SKM-1 treated with dmso at 0.1 percent for 144 hours (cell line): ENCODE measurements at regions not wholly inside any gene's neighbourhood (a gene's known extent, or its start where the extent isn't known, plus 50 kb on each side); places are given as distances from the start of the nearest gene placed in this dataset.

Experiments used
- DNase-seq: peaks from one replicate; lab custom pipeline; 2025; ENCODE audit not compliant: unreplicated experiment; lab: John Stamatoyannopoulos, UW

DNA sequence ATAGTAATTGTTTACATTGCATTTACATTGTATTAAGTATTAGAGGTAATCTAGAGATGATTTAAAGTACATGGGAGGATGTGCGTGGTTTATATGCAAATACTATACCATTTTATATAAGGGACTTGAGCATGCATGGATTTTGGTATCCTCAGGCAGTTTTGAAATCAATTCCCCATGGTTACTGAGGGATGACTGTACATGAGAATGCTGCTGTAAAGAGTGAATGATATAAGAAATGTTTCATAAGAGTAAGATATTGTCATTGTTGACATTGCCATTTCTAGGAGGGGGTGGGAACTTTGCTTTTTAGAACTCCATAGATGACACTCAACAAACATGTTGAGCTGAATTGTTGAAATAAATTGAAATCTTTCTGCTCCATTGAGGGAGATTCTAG, 185.0 kb downstream of the SEMA6A start:
- no peak for DNase-seq

DNA sequence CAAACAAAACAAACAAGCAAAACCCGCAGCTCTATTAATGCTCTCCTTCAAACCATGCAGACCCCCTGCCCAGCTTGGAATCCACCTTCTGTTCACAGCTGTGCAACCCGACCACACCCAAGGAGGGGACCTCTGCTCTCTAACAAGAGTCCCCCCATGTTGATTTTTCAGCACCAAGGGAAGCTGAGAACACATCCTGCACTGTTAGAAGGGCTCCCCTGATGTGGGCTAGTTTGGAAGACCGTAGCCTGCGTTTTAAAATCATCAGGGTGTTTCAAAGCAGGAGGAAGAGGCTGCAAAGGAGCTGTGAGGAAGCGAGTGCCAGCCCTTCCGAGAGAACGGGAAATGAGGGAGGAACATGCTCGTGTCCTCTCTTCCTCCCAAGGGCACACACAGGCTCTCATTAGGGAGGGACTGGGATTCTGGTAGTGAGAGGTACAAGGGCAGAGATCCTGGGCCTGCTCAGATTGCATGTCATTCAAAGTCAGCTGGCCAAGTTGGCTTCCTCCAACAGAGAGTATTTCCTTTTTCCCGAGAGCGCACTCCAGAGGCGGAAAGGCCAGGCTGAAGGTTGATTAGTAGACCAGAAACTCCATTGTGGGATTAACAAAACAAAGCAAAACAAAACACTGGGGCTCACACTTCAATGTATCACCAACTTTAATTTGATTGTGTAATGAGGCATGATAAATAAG, 185.9 kb downstream of the SEMA6A start:
- DNase-seq: no peak

DNA sequence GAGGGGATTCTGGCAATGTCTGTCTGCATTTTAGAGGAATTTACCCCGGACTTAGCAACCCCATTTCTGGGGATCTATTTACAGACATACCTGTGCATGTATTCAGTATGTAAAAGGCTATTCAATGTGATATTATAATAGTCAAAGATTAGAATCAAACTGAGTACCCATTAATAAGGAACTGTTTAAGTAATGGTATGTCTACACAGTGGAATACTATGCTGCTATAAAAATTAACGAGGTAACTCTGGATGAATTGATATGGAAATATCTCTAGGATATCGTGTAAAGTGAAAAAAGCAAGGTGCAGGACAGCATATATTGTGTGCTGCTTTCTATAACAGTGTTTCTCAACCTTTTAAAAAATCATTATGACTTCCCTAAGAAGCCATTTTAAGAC, 186.9 kb downstream of the SEMA6A start:
- DNase-seq: no peak

DNA sequence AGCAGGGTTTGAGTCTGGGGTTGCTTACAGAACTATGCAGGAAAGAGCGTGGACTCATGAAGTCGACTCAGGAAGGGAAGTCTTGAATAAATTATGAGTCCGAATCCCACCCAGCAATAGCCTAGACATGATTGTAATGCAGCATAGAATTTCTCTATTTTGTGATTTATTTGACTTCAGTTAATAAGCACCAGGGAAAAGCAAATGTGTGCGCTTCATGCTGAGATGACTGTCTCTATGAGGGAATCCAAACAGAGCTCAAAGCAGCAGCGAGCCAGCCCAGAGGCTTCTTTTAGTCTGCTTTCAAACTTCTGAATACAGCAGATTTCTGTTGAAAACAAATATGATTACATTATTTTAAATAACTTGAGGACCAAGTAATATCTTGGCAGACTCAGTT, 188.0 kb downstream of the SEMA6A start:
- no peak for DNase-seq

DNA sequence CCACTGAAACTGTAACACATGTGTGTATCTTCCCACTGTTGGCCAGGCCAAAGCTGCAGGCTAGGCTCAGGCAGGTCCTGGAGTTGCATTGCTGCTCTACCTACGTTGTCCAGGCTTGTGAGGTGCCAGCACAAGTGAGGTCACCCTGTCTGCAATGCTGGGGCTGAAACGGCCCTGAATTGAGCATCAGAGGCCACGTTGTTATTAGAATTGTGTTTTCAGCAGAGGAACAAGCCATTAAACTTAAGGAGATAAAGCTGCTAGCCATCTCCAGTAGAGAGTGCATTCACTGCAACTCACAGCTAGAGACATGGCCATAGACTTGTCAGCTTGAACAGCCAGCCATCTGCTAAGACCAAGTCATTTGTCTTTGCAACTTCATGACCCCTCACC, 191.8 kb downstream of the SEMA6A start:
- DNase-seq: no peak

DNA sequence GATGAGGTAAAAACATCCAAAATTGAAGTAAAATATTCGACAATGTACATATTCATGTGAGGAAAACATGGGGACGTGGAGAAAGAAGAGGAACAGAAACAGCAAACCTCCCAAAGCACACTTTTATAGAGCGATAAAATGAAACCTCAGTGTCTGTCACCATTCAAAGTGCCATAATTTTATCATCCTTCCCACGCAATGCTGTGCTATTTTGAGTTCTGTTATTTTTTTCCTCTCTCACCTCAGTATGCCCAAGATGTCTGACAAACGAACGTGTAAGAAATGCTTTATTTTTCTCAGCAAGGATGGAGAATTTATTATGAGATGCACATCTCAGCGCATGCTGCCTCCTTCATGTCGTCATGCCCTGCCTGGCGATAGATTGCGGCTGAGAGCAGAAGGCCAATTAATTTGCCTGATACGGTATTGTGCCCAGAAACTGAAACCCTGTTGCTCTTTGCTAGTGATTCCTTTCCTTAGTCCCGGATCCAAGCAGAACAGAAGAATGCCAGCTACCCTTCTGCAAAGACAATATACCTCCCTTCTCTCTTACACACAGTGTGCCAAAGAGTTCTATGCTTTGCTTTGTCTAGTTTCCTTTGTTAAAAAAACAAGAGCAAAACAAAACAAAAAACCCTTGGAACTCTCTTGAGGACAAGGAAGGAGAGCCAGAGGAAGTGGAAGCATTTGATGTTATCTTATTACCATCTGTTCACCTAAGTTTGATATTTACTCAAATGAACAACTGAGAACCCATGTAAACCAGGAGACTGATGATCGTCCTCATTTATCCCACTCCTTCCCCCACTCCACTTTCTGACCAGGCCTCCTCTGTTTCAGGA, 192.4 kb downstream of the SEMA6A start:
- no peak for DNase-seq

DNA sequence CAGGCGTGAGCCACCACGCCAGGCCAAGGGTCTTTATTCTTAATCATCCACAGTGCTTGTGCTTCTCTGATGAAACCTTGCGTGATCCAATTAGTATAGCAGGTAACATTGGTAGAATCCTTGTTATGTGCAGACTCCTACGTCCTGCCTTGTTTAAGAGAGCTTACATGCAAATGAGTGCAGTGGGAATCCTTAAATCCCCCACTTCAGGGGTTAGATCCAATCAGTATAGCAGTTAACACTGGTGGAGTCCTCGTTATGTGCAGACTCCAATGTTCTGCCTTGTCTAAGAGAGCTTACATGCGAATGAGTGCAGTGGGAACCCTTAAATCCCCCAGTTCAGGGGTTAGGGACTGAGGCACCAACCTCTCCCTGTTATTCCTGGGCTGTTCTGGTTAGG, 193.4 kb downstream of the SEMA6A start:
- DNase-seq: no peak

DNA sequence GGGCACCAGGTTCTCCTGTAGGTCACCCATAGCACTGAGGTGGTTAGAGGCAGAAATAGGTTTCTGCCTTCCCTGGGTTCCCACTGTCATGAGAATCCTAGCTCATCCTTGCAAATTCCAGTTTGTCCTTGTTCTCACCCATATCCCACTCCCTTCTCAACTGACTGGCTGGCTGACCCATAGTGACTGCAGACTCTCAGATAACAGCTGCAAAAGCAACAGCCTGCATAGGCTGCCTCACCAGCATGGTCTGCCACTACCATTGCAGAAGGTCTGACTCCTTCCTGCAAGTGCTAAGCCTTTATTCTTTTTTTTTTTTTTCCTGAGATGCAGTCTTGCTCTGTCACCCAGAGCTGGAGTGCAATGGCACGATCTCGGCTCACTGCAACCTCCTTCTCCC, 194.0 kb downstream of the SEMA6A start:
- DNase-seq: no peak

DNA sequence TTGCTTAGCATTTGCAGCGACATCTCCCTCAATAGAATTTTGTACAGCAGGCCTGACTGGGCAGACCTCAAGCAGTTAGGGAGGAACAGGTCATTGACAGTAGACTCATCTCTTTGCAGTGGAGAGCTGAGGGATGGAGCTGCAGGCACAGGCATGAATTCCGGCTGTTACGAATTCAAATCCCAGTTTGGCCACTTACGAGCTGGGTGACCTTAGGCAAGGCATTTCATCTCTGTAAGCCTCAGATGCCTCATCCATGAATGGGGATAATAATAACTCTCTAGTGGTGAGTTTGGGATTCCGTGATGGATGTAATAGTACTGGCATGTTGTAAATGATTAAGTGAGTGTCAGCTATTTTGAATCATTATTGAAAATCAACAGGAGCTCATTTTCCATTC, 195.3 kb downstream of the SEMA6A start:
- DNase-seq: no peak

DNA sequence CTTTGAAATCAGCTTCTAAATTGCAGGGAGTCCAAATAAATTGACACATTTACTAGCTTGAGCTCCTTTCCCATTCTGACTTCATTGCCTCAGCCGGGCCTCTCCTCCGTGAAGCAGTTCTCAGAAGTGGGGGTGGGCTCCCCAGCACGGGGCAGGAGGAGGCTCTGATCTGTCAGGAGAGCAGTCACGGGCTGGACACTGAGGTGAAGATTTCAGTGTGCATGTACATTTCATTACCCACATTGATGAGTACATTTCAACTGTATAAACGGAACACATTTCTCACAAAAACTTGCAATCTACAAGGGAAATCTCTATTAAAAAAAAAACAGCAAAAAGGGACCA, 195.9 kb downstream of the SEMA6A start:
- DNase-seq: no peak

DNA sequence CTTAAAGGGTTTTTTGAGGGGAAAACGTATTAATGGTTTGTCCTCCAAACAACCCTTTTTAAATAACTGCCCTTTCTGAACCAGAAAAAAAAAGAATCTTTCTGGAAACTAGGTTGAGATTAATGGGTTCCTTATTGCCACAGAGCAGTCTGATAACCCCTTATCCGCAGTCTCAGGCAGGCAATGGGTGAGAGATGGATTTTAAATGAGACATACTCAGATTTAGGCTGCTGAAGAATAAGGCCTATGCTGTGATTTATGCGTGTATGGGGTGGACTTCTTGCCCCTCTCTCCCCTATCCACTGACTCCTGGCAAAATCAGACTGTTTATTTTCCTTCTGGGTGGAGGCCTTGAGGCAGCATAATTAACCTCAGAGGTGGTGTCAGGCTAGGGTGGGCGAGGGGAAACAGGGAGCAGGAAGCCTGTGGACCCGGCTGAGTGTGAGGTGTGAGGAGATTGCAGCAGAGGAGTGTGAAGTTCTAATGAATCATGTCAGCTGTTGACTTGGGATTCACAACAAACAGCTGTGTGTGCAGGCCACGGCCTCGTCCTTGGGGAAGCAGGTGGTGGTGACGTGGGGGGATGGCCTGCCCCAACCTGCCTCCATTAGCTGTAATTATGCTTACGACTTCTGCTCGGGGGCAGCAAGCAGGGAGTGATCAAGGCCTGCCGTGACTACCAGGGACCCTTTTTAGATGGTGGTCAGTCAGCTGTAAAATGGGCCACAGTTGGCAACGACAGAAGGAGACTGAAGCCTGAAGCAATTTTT, 196.4 kb downstream of the SEMA6A start:
- no peak for DNase-seq

DNA sequence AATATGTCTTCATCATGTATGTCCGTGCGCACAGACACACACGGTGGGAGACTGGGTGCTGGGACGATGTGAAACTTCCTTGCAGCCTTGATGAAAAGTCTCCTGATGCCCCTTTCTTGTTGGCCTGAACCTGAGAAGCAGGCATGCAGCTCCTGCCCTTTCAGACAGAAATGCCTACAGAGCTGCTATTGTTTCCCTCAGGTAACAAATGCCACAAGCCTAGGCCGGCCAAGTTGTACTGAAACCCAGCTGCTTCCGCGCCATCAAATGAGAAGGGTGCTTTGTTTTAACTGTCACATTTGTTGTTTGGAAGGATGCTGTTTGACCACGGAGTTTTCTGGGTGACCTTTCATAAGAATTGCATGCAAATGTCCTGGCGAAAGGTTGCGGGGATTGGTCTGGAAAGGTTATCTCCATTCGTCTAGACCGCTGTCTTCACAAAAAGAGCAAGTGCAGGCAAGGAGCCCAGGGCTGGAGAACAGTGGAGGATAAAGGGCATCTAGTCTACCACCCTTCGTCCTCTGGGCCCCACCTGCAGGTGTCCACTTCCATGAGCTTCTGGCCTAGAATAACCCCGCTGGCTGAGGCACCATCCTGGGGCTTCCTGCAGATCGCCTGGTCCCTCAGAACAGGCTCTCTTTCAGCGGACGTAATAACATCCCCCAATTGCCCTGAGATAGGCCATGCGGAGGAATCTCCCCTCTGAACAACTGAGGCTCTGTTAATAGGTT, 197.2 kb downstream of the SEMA6A start:
- no peak for DNase-seq

DNA sequence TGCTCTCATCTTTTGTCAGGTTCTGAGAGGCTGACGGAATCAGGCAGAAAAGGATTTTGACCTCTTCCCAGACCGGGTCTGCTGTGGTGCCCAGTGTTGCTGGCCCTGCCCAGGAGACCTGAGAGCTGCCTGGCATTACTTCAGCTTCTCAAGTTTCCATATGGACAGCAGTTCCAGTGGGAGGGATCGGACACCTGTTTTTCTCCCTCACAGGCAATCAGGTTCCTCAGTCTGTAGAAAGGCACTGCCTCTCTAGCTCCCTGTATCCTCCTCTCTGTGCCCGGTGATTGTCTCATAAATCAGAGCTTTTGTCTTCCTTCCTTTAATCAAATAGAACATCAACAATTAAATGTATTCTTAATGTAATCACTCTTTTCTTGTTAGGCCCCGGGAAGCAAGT, 198.7 kb downstream of the SEMA6A start:
- no peak for DNase-seq

DNA sequence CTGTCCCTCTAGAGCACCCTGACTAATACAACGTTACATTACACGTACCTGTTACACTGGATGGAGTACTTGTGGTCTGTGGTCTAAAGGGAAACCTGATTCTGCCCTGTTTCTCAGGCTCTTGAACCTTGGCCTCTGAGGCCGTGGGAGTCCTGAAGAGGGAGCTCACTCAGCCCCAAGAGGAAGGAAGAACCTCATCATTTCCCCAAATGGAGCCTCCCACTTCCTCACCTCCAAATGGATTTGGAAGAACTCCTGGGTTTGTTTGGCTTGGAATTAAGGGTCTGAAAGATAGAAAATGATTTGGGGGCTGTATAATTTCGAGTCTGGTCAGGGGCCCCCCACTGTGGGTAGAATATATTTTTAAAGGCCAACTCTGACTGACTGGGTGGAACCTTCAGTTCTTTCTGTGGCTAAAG, 200.2 kb downstream of the SEMA6A start:
- peak; percentile 24 for DNase-seq

DNA sequence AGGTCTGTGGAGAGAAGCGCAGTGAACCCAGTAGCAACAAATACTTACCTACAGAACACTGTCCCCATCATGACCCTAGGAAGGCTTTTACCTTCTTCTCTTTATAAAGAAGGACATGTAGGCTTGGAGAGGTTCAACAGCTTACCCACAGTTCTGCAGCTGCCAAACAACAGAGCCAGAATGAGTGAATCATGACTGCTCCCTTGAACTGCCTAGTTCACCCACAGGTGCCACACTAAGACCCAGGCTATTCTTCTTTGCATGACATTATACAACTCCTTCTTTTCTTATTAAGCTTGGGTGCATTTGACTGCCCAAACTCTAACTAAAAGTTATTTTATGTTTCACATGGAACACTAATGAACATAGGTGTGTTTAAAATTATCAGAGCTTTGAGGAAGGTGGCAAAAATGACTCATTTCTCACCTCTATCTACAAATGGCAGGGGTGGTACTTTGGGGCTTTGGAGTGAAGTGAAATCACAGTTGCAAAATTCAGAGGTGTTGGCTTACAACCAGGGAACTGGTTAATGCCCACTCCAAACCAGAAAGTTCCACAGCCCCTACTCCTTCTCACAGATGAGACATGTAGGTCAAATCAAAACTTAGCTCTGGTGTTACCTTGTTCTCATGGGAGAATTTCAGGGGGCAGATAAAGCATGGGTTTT, 201.6 kb downstream of the SEMA6A start:
- DNase-seq: no peak

DNA sequence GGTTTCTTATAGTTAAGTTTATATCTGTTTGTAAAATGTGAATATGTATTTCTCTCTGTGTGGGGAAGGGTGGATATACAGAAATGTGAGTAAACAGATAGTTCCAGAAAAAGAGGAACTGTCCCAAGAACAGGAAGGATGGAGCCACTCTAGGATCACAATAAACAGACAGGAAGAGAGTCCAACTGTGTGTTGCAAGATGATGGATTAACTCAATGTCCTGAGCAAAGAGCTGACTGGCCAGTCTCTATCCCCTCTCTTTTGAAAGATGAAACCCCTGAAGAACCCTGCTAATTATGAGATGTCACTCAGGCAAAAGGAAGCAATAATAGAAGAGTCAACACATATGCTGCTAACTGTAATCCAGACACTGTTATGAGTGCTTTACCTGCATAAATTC, 202.7 kb downstream of the SEMA6A start:
- peak; percentile 37 for DNase-seq

DNA sequence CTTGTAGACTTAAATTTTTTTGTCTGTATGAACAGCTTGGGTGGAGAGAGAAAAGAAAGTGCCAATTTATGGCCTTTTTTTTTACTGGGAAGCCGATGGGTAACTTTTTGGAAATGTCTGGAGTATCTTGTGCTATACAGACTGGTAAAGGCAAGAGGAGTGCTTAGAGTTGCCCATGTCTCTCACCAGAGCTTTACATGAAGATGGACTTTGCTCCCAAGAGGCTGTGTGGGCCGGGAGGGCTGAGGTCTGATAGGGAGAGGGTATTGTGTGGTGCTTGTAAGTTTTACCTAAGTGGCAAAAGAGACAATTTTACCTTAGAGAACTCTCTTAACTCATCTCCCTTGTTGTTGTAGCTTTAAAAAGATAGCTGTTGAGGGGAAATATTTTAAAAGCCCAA, 203.2 kb downstream of the SEMA6A start:
- no peak for DNase-seq

DNA sequence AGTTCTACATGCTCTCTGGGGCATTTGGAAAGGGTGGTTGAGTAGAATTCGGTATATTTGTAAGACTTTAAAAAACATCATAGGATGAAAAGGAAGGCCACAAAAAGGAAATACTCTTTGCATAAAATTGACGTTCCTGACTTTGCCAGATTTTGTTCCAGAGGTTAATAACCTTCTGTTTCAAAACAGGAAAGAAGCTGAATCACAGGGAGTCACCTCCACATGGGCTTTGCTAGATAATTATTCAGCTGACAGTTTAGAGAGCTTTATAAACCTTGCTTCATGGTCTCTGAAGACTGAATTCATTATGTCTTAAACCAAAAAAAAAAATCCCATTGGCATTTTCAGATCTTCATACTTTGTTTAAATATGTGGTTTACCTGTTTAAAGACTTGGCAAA, 203.7 kb downstream of the SEMA6A start:
- DNase-seq: no peak

DNA sequence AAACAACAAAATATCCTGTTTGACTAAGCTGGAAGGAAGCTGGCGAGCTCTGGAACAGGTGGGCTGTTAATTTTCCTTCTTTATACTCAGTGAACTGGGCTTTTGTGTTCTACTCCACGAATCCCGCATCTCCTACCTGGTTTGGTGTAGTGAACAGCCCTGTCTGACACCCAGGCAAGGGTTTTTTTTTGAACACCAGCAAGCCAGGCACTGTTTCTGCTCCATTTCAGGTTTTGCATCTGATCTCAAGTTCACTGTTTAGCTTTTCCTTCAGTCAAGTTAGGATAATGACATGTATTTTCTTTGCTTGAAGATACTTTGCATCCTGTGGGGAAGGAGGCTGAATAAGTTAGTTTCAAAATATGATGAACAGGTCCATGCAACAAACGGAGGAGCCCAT, 204.5 kb downstream of the SEMA6A start:
- DNase-seq: no peak

DNA sequence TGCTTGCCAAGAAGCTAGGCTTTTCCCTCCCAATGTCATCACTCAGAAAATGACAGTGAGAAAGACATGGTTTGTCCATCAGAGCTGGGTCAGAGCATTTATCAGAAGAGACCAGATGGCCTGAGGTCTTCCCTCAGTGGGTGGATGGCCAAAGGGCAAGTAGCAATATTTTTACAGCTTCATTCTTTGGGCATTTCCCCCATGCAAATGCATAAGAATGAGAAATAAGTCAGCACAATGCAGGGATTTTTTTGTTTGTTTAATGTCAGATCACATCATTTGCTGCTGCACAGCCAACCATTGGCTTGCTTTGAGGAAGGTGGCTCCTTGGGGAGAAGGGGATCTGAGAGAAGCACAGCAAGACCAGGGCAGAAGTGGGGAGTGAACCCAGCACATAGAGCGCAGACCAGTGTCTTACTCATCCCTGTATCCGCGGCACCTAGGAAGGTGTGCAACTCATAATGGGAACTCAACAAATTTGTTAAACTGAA, 209.6 kb downstream of the SEMA6A start:
- DNase-seq: no peak

DNA sequence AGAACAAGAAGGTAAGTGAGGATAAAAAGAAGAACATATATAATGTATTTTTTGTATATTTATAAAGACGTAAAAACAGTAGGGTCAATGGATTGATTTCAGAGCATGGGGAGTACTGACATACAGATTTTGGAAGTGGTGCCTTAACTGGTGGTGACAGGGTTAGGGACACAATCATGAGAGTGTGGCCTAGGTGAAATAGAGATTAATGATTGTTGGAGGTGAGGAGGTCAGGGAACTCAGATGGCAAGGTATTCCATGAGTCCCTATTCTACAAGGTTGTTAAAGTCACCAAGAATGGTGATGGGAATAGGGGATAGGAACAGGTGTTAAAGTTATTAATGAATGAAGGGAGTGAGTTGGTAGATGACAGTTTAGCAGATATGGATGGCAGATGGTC, 210.8 kb downstream of the SEMA6A start:
- DNase-seq: no peak
